ENCODE measurements at regions not wholly inside any gene's neighbourhood (a gene's known extent, or its start where the extent isn't known, plus 50 kb on each side); places are given as distances from the start of the nearest gene placed in this dataset.
"Not testable (repeated sequence)": the region's sequence is repeated elsewhere in the genome, so short reads cannot be mapped to it uniquely, and the experiment has no call there.

GRCh38 chr5:163165277-163165676 is 272.1 kb upstream of the CCNG1 start:
- peaks cover 3% of the 10 kb centered on the region for H3K36me3 Mint-ChIP-seq
- peaks cover 0 to 2% (median 0%) of the 10 kb centered on the region in 3 donors for H3K4me1 Mint-ChIP-seq
- H3K4me3 Mint-ChIP-seq = no peak overlapping the region
- H3K9me3 Mint-ChIP-seq = peaks cover 4 to 22% (median 21%) of the 10 kb centered on the region in 3 donors
- no peaks in the 10 kb centered on the region for H3K27me3 Mint-ChIP-seq
- H3K27ac Mint-ChIP-seq = no peak overlapping the region

- not testable (repeated sequence) for H3K4me1 Mint-ChIP-seq, H3K27ac Mint-ChIP-seq, H3K27me3 Mint-ChIP-seq, H3K36me3 Mint-ChIP-seq, H3K4me3 Mint-ChIP-seq
- H3K9me3 Mint-ChIP-seq = peaks cover 4 to 22% (median 17%) of the 10 kb centered on the region in 3 donors
These were observed 267.2 kb upstream of the CCNG1 start for GRCh38 chr5:163170161-163170560.

GRCh38 chr5:163172540-163173338 is 264.7 kb upstream of the CCNG1 start:
- Mint-ChIP-seq H3K36me3 (peaks cover 3% of the 10 kb centered on the region), H3K27ac (no peak overlapping the region)

GRCh38 chr5:163177971-163178370 is 259.4 kb upstream of the CCNG1 start:
- Mint-ChIP-seq H3K9me3 (peaks cover 2 to 4% (median 2%) of the 10 kb centered on the region in 3 donors), H3K27me3 (no peaks in the 10 kb centered on the region), H3K4me1 (no peaks in the 10 kb centered on the region), H3K36me3 (no peaks in the 10 kb centered on the region), H3K27ac (no peak overlapping the region), H3K4me3 (no peak overlapping the region)

More at GRCh38 chr5:163172540-163173338, 264.7 kb upstream of the CCNG1 start:
- Mint-ChIP-seq H3K27me3 (no peaks in the 10 kb centered on the region), H3K9me3 (peaks cover 2 to 13% (median 12%) of the 10 kb centered on the region in 3 donors), H3K4me3 (no peak overlapping the region), H3K4me1 (peaks cover 0 to 2% (median 0%) of the 10 kb centered on the region in 3 donors)

GRCh38 chr5:163185315-163185714 is 252.1 kb upstream of the CCNG1 start:
- no peaks in the 10 kb centered on the region for H3K36me3 Mint-ChIP-seq
- H3K27me3 Mint-ChIP-seq = no peaks in the 10 kb centered on the region
- H3K4me1 Mint-ChIP-seq = no peaks in the 10 kb centered on the region
- H3K27ac Mint-ChIP-seq = no peak overlapping the region
- peaks cover 2 to 7% (median 6%) of the 10 kb centered on the region in 3 donors for H3K9me3 Mint-ChIP-seq
- no peak overlapping the region for H3K4me3 Mint-ChIP-seq

- Mint-ChIP-seq H3K27ac (no peak overlapping the region), H3K9me3 (peaks cover 0 to 7% (median 3%) of the 10 kb centered on the region in 3 donors)
These were observed 248.3 kb upstream of the CCNG1 start for GRCh38 chr5:163189023-163189553.

GRCh38 chr5:163190283-163190682 is 247.1 kb upstream of the CCNG1 start:
- Mint-ChIP-seq H3K27ac (no peak overlapping the region), H3K4me3 (no peak overlapping the region), H3K36me3 (no peaks in the 10 kb centered on the region), H3K9me3 (peaks cover 0 to 6% (median 2%) of the 10 kb centered on the region in 3 donors), H3K4me1 (no peaks in the 10 kb centered on the region), H3K27me3 (no peaks in the 10 kb centered on the region)

More at GRCh38 chr5:163189023-163189553, 248.3 kb upstream of the CCNG1 start:
- Mint-ChIP-seq H3K4me3 (no peak overlapping the region), H3K4me1 (no peaks in the 10 kb centered on the region), H3K36me3 (no peaks in the 10 kb centered on the region), H3K27me3 (no peaks in the 10 kb centered on the region)

- no peaks in the 10 kb centered on the region for H3K4me1 Mint-ChIP-seq
- H3K27ac Mint-ChIP-seq = no peak overlapping the region
- no peaks in the 10 kb centered on the region for H3K27me3 Mint-ChIP-seq
- no peaks in the 10 kb centered on the region for H3K36me3 Mint-ChIP-seq
- no peak overlapping the region for H3K4me3 Mint-ChIP-seq
- H3K9me3 Mint-ChIP-seq = peaks cover 0 to 1% (median 0%) of the 10 kb centered on the region in 3 donors
These were observed 246.6 kb upstream of the CCNG1 start for GRCh38 chr5:163190784-163191183.

- Mint-ChIP-seq H3K4me3 (no peak overlapping the region), H3K36me3 (no peaks in the 10 kb centered on the region)
These were observed 243.5 kb upstream of the CCNG1 start for GRCh38 chr5:163193886-163194285.

GRCh38 chr5:163205645-163206044 is 231.8 kb upstream of the CCNG1 start:
- no peaks in the 10 kb centered on the region for H3K4me1 Mint-ChIP-seq
- peaks cover 5 to 10% (median 10%) of the 10 kb centered on the region in 3 donors for H3K9me3 Mint-ChIP-seq
- no peaks in the 10 kb centered on the region for H3K27me3 Mint-ChIP-seq
- H3K4me3 Mint-ChIP-seq = no peak overlapping the region
- H3K36me3 Mint-ChIP-seq = no peaks in the 10 kb centered on the region
- no peak overlapping the region for H3K27ac Mint-ChIP-seq

More at GRCh38 chr5:163193886-163194285, 243.5 kb upstream of the CCNG1 start:
- H3K4me1 Mint-ChIP-seq = no peaks in the 10 kb centered on the region
- H3K27ac Mint-ChIP-seq = no peak overlapping the region
- H3K9me3 Mint-ChIP-seq = peaks cover 0 to under 1% (median 0%) of the 10 kb centered on the region in 3 donors
- no peaks in the 10 kb centered on the region for H3K27me3 Mint-ChIP-seq

GRCh38 chr5:163221581-163221980 is 215.8 kb upstream of the CCNG1 start:
- H3K4me3 Mint-ChIP-seq = no peak overlapping the region
- H3K27ac Mint-ChIP-seq = no peak overlapping the region
- no peaks in the 10 kb centered on the region for H3K27me3 Mint-ChIP-seq
- peaks cover 0 to 2% (median 0%) of the 10 kb centered on the region in 3 donors for H3K9me3 Mint-ChIP-seq
- H3K4me1 Mint-ChIP-seq = no peaks in the 10 kb centered on the region
- no peaks in the 10 kb centered on the region for H3K36me3 Mint-ChIP-seq

GRCh38 chr5:163222982-163223381 is 214.4 kb upstream of the CCNG1 start:
- peaks cover 0 to 2% (median 0%) of the 10 kb centered on the region in 3 donors for H3K9me3 Mint-ChIP-seq
- H3K4me3 Mint-ChIP-seq = no peak overlapping the region
- no peaks in the 10 kb centered on the region for H3K36me3 Mint-ChIP-seq
- no peak overlapping the region for H3K27ac Mint-ChIP-seq
- H3K4me1 Mint-ChIP-seq = no peaks in the 10 kb centered on the region
- H3K27me3 Mint-ChIP-seq = no peaks in the 10 kb centered on the region

GRCh38 chr5:163244445-163244987 is 192.9 kb upstream of the CCNG1 start:
- no peak overlapping the region for H3K27ac Mint-ChIP-seq
- no peaks in the 10 kb centered on the region for H3K9me3 Mint-ChIP-seq
- H3K4me1 Mint-ChIP-seq = no peaks in the 10 kb centered on the region
- H3K4me3 Mint-ChIP-seq = no peak overlapping the region
- H3K36me3 Mint-ChIP-seq = no peaks in the 10 kb centered on the region
- H3K27me3 Mint-ChIP-seq = no peaks in the 10 kb centered on the region

GRCh38 chr5:163245584-163245983 is 191.8 kb upstream of the CCNG1 start:
- no peaks in the 10 kb centered on the region for H3K9me3 Mint-ChIP-seq
- no peaks in the 10 kb centered on the region for H3K4me1 Mint-ChIP-seq
- H3K36me3 Mint-ChIP-seq = no peaks in the 10 kb centered on the region
- H3K27ac Mint-ChIP-seq = no peak overlapping the region
- H3K4me3 Mint-ChIP-seq = no peak overlapping the region
- H3K27me3 Mint-ChIP-seq = no peaks in the 10 kb centered on the region

- Mint-ChIP-seq H3K27ac (no peak overlapping the region), H3K9me3 (no peaks in the 10 kb centered on the region), H3K4me3 (no peak overlapping the region), H3K36me3 (no peaks in the 10 kb centered on the region), H3K4me1 (no peaks in the 10 kb centered on the region), H3K27me3 (no peaks in the 10 kb centered on the region)
These were observed 189.1 kb upstream of the CCNG1 start for GRCh38 chr5:163248333-163248732.

Measured in IgD-negative memory B cell (primary cell).